Endothelial cell of umbilical vein (primary cell): ENCODE measurements at regions not wholly inside any gene's neighbourhood (a gene's known extent, or its start where the extent isn't known, plus 50 kb on each side); places are given as distances from the start of the nearest gene placed in this dataset.

ENCODE experiments used
- BruUV-seq: library from RNA; stranded (reverse); fragments of 400-500 nt; replicated peaks from 2 replicates; lab custom pipeline; 2021; lab: Mats Ljungman, UMichigan
- CTCF ChIA-PET: fragments of 300-600, 350-600 bp; sonication (Branson Sonifier 250); formaldehyde crosslinking; loops from one replicate; lab custom pipeline; 2021; ENCODE audit warnings: antibody characterized with exemption, inconsistent platforms; lab: Charles Lee
- POLR2A ChIA-PET: fragments of 300-600, 350-600 bp; sonication (Branson Sonifier 250); formaldehyde crosslinking; loops from one replicate; lab custom pipeline; 2021; ENCODE audit warnings: antibody characterized with exemption, inconsistent platforms; lab: Charles Lee
- DNase-seq: peaks from one replicate; pipeline ENCODE4 v3.0.0-alpha.2; 2011; ENCODE audit warnings: low read depth, low spot score
- FAIRE-seq: peaks from 2 replicates; lab custom pipeline; 2011; peaks lifted over from hg19 to GRCh38; lab: Jason Lieb, UNC
- H2AFZ ChIP-seq: 2 replicates; pipeline ENCODE4 v1.6.0; 2012; ENCODE audit warnings: low read depth, low read length, control low read depth, inconsistent platforms
- H3K27ac ChIP-seq: 2 replicates; pipeline ENCODE4 v1.5.1; 2011; ENCODE audit warnings: low read depth, mild to moderate bottlenecking, control low read depth, low read length, moderate library complexity; ENCODE audit not compliant: insufficient read depth
- H3K27me3 ChIP-seq, 2 experiments: 2 replicates each; pipeline versions ENCODE4 v1.6.0 to v1.6.1; 2011; ENCODE audit warnings: low read length in 2 of 2, mixed read lengths in 1 of 2; ENCODE audit not compliant: control insufficient read depth in 2 of 2, insufficient read depth in 2 of 2
- H3K36me3 ChIP-seq, 2 experiments: 2 replicates in 1 of 2; 3 replicates in 1 of 2; pipeline ENCODE4 v1.5.1; 2011; ENCODE audit warnings: low read length in 2 of 2, mild to moderate bottlenecking in 1 of 2, moderate library complexity in 1 of 2; ENCODE audit not compliant: control insufficient read depth in 2 of 2, insufficient read depth in 2 of 2; ENCODE audit errors: extremely low read depth in 1 of 2
- H3K4me1 ChIP-seq: 3 replicates; pipeline ENCODE4 v1.5.1; 2011; ENCODE audit warnings: mild to moderate bottlenecking, low read length; ENCODE audit not compliant: control insufficient read depth, insufficient read depth; ENCODE audit errors: extremely low read depth
- H3K4me2 ChIP-seq: 2 replicates; pipeline ENCODE4 v1.6.1; 2011; ENCODE audit warnings: low read length, control low read depth, mixed read lengths; ENCODE audit not compliant: insufficient read depth
- H3K4me3 ChIP-seq, 3 experiments: fragments of 200-600 bp in 1 of 3; sonication (generic), shearing (Covaris generic) in 1 of 3; replicated peaks in 1 of 3; 2 replicates each; pipeline ENCODE4 v1.5.1; 2011 to 2016; ENCODE audit warnings: control low read depth in 3 of 3, low read length in 3 of 3, mild to moderate bottlenecking in 2 of 3, inconsistent platforms in 1 of 3, low read depth in 1 of 3, moderate library complexity in 1 of 3; ENCODE audit not compliant: insufficient read depth in 1 of 3
- H3K79me2 ChIP-seq: 2 replicates; pipeline ENCODE4 v1.6.0; 2012; ENCODE audit warnings: low read length, inconsistent platforms; ENCODE audit not compliant: control insufficient read depth, insufficient read depth
- H3K9ac ChIP-seq: replicated peaks from 2 replicates; pipeline ENCODE3; 2011; ENCODE audit warnings: low read length, control low read depth; ENCODE audit not compliant: insufficient read depth; ENCODE audit errors: extremely low read depth
- H3K9me1 ChIP-seq: replicated peaks from 3 replicates; pipeline ENCODE4 v1.6.0; 2011; ENCODE audit warnings: mild to moderate bottlenecking, low read length; ENCODE audit not compliant: control insufficient read depth, insufficient read depth; ENCODE audit errors: extremely low read depth
- H3K9me3 ChIP-seq: replicated peaks from 2 replicates; pipeline ENCODE4 v1.5.1; 2012; ENCODE audit warnings: low read length, inconsistent platforms; ENCODE audit not compliant: control insufficient read depth, insufficient read depth
- H4K20me1 ChIP-seq: replicated peaks from 2 replicates; pipeline ENCODE3; 2011; ENCODE audit warnings: mild to moderate bottlenecking, low read length; ENCODE audit not compliant: control insufficient read depth, insufficient read depth; ENCODE audit errors: extremely low read depth
- EZH2 ChIP-seq: IDR thresholded peaks from 2 replicates; pipeline ENCODE4 v1.6.1; 2012; ENCODE audit warnings: borderline replicate concordance, low read depth, mild to moderate bottlenecking, moderate library complexity, low read length, inconsistent platforms; ENCODE audit not compliant: severe bottlenecking
- FOS ChIP-seq: IDR thresholded peaks from 2 replicates; pipeline ENCODE4 v1.6.1; 2011; ENCODE audit warnings: mild to moderate bottlenecking, low read length, moderate library complexity, borderline replicate concordance; ENCODE audit not compliant: insufficient read depth
- GATA2 ChIP-seq: IDR thresholded peaks from 2 replicates; pipeline ENCODE4 v1.7.0; 2011; ENCODE audit warnings: low read depth, mild to moderate bottlenecking, moderate library complexity, mixed read lengths, low read length; ENCODE audit not compliant: insufficient read length, insufficient read depth
- JUN ChIP-seq: IDR thresholded peaks from 2 replicates; pipeline ENCODE4 v1.6.1; 2011; ENCODE audit warnings: borderline replicate concordance, low read depth; ENCODE audit not compliant: insufficient read length, insufficient read depth
- MYC ChIP-seq: IDR thresholded peaks from one replicate; pipeline ENCODE4 v1.6.1; 2011; ENCODE audit warnings: mild to moderate bottlenecking, low read depth, low read length
- POLR2A ChIP-seq: IDR thresholded peaks from 2 replicates; pipeline ENCODE4 v1.6.1; 2012; ENCODE audit warnings: low read depth, mild to moderate bottlenecking, control low read depth, low read length
- POLR2AphosphoS5 ChIP-seq: IDR thresholded peaks from 2 replicates; pipeline ENCODE4 v1.6.1; 2012; ENCODE audit warnings: low read depth, mild to moderate bottlenecking, control low read depth, low read length, moderate library complexity; ENCODE audit not compliant: insufficient read depth
- dilution Hi-C: fragments of 300-500 bp; cut with MboI; formaldehyde crosslinking; loops from one replicate; pipeline ENCODE4 v1.15.0; 2019; ENCODE audit warnings: low sequenced_read_pairs; ENCODE audit not compliant: extremely low pct_ligation_motif_present
- intact Hi-C: fragments of 100-400 bp; cut with micrococcal nuclease; formaldehyde crosslinking; loops from one replicate; pipeline ENCODE4 v1.10.0; 2022
- TF ChIP-seq, protein P1 (sequence below): IDR thresholded peaks from 2 replicates; pipeline ENCODE4 v1.6.1; 2011; ENCODE audit not compliant: insufficient read depth, insufficient read length
- TF ChIP-seq, protein P2 (sequence below), 2 donors: IDR thresholded peaks; 1 replicate in 1 of 2; 2 replicates in 1 of 2; pipeline ENCODE4 v1.5.1; 2011; ENCODE audit warnings: low read length in 2 of 2, mild to moderate bottlenecking in 2 of 2, moderate library complexity in 2 of 2, control low read depth in 1 of 2, inconsistent platforms in 1 of 2, low read depth in 1 of 2; ENCODE audit not compliant: insufficient read depth in 1 of 2; ENCODE audit errors: extremely low read depth in 1 of 2

DNA sequence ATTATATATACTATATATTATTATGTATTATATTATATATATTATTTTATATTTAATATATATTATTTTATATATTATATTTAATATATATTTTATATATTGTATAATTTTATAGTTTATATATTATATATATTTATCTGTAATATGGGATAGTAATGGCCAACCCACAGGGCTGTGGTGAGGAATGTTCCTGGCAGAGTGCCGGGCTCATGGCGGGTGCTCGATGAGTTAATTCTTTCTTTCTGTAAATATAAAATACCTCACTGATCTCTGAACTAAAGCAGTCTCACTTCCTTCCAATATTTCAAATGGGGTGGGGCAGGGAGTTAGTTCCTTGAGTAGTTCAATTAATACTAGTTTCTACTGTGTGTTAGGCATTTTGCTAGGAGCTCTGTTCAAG lies 389.4 kb downstream of the TSN start:
- H3K9ac ChIP-seq = no peak overlapping the region
- no peaks in the 10 kb centered on the region for H3K27me3 ChIP-seq
- no peaks in the 10 kb centered on the region for H3K4me1 ChIP-seq
- no peaks in the 10 kb centered on the region for H3K36me3 ChIP-seq
- dilution Hi-C loops = no loop called here
- H3K4me2 ChIP-seq = no peak overlapping the region
- H4K20me1 ChIP-seq = no peaks in the 10 kb centered on the region
- H2AFZ ChIP-seq = no peak overlapping the region
- TF ChIP-seq, protein P1, sequence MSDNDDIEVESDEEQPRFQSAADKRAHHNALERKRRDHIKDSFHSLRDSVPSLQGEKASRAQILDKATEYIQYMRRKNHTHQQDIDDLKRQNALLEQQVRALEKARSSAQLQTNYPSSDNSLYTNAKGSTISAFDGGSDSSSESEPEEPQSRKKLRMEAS = no peak
- TF ChIP-seq POLR2AphosphoS5 (no peak), EZH2 (no peak)
- ChIA-PET POLR2A (no interaction called here), CTCF (no interaction called here)
- intact Hi-C loops = no loop called here
- H3K4me3 ChIP-seq = no peak overlapping the region
- H3K9me1 ChIP-seq = no peaks in the 10 kb centered on the region
- H3K79me2 ChIP-seq = no peaks in the 10 kb centered on the region
- no peak overlapping the region for H3K27ac ChIP-seq
- FAIRE-seq = no peak
- no peak for DNase-seq
- H3K9me3 ChIP-seq = no peaks in the 10 kb centered on the region
- BruUV-seq = no TSS peak

GRCh38 chr2:122145856-122146255 lies 390.4 kb downstream of the TSN start:
- Histone ChIP-seq H3K27me3 (peaks cover 0 to 3% of the 10 kb centered on the region in 2 experiments), H3K79me2 (no peaks in the 10 kb centered on the region), H3K4me1 (no peaks in the 10 kb centered on the region), H3K4me3 (no peak overlapping the region), H3K27ac (no peak overlapping the region), H3K9ac (no peak overlapping the region), H3K4me2 (no peak overlapping the region), H2AFZ (no peak overlapping the region), H3K36me3 (no peaks in the 10 kb centered on the region), H3K9me1 (no peaks in the 10 kb centered on the region), H4K20me1 (no peaks in the 10 kb centered on the region), H3K9me3 (no peaks in the 10 kb centered on the region)
- intact Hi-C loops (no loop called here), dilution Hi-C loops (no loop called here)
- no peak for FAIRE-seq
- CTCF ChIA-PET = no interaction called here
- BruUV-seq = no TSS peak
- POLR2A ChIA-PET = no interaction called here
- no peak for DNase-seq
- no peak for TF ChIP-seq GATA2
- TF ChIP-seq, protein P1 = no peak
- TF ChIP-seq FOS = no peak
- TF ChIP-seq, protein P2, sequence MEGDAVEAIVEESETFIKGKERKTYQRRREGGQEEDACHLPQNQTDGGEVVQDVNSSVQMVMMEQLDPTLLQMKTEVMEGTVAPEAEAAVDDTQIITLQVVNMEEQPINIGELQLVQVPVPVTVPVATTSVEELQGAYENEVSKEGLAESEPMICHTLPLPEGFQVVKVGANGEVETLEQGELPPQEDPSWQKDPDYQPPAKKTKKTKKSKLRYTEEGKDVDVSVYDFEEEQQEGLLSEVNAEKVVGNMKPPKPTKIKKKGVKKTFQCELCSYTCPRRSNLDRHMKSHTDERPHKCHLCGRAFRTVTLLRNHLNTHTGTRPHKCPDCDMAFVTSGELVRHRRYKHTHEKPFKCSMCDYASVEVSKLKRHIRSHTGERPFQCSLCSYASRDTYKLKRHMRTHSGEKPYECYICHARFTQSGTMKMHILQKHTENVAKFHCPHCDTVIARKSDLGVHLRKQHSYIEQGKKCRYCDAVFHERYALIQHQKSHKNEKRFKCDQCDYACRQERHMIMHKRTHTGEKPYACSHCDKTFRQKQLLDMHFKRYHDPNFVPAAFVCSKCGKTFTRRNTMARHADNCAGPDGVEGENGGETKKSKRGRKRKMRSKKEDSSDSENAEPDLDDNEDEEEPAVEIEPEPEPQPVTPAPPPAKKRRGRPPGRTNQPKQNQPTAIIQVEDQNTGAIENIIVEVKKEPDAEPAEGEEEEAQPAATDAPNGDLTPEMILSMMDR (IDR thresholded peaks at IDR 0.05; ENCODE audit: extremely low read depth in 1 of 2, insufficient read depth in 1 of 2, low read depth in 1 of 2, low read length in 2 of 2) = no peak
- TF ChIP-seq EZH2 = no peak
- TF ChIP-seq POLR2AphosphoS5 = no peak
- no peak for TF ChIP-seq POLR2A
- TF ChIP-seq JUN = no peak
- TF ChIP-seq MYC = no peak
